Ovary (tissue), 7 donors: ENCODE measurements at regions not wholly inside any gene's neighbourhood (a gene's known extent, or its start where the extent isn't known, plus 50 kb on each side); places are given as distances from the start of the nearest gene placed in this dataset.

Experiments
- DNase-seq, 5 donors: peaks; one replicate each; pipeline ENCODE4 v3.0.0-alpha.2; 2019 to 2020
- H3K27ac ChIP-seq, 2 donors: fragments of 200-600 bp; one replicate each; pipeline versions ENCODE4 v1.5.1 to v1.8.0; 2019 to 2022
- H3K27me3 ChIP-seq: fragments of 200-600 bp; one replicate; pipeline ENCODE4 v1.8.0; 2022
- H3K36me3 ChIP-seq: fragments of 200-600 bp; sonication (generic); one replicate; pipeline ENCODE4 v1.5.1; 2019
- H3K4me1 ChIP-seq: one replicate; pipeline ENCODE4 v1.8.1; 2013; ENCODE audit warnings: mild to moderate bottlenecking, moderate library complexity; ENCODE audit not compliant: insufficient read depth
- H3K4me3 ChIP-seq: fragments of 200-600 bp; sonication (generic); one replicate; pipeline ENCODE4 v1.5.1; 2017
- H3K9me3 ChIP-seq, 2 donors: fragments of 200-600 bp in 1 of 2; sonication (generic) in 1 of 2; one replicate each; pipeline versions ENCODE4 v1.5.1 to v1.8.1; 2013 to 2019; ENCODE audit warnings: mild to moderate bottlenecking in 1 of 2, moderate library complexity in 1 of 2
- EP300 ChIP-seq: sonication (generic); formaldehyde crosslinking; IDR thresholded peaks from one replicate; pipeline ENCODE4 v1.6.1; 2017; ENCODE audit warnings: antibody characterized with exemption
- POLR2A ChIP-seq: fragments of 450-650 bp; IDR thresholded peaks from one replicate; pipeline ENCODE4 v1.6.1; 2017; ENCODE audit warnings: antibody characterized with exemption, mild to moderate bottlenecking, moderate library complexity
- WGBS, 3 donors: extraction: QIAGEN DNeasy Blood & Tissue Kit in 1 of 3; methylation state at CpG; one replicate each; pipeline versions ENCODE4 v1.1.5 to v1.1.7; 2013 to 2017; 5-methylcytosine and 5-hydroxymethylcytosine counted together
- intact Hi-C, 4 donors: fragments of 100-400 bp; cut with DNase I; formaldehyde crosslinking; loops; one replicate each; pipeline versions ENCODE4 v1.11.0 to v1.15.1; 2022 to 2023
- TF ChIP-seq, protein P1 (sequence below), 3 donors: fragments of 450-650 bp in 2 of 3; fragments of 200-600 bp in 1 of 3; IDR thresholded peaks; one replicate each; pipeline versions ENCODE4 v1.5.1 to v1.8.0; 2016 to 2022; ENCODE audit warnings: antibody characterized with exemption in 3 of 3, mild to moderate bottlenecking in 1 of 3
- donor health status: DM: no; HTN: no; CAD: no; lungs with moderate emphysema.
- donor health status: DM: no; HTN: no; CAD: no.
- donor health status: Bipolar disorder and iron deficiency.
- donor health status: DM: no; HTN: no; CAD: no.
- donor health status: DM: yes; HTN: yes; CAD: no.

DNA sequence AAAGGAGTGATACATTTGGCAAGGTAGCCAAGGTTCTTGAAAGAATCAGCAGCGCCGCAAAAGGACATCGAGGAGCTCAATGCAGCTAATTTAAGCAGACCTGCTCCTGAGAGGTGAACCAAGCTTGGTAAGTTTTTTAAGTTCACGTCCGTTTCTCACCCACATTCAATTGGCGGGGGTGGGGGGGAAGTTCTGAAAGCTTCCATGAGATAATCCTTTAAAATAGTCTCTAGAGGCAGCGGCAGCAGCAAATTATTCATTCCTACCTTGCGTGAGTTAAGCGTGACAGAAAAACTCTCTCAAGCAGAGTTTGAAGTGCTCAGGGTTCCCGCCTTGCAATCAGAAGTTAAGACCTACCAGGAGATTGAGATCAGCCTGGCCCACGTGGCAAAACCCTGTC lies 97.3 kb upstream of the NHSL1 start:
- no peaks in the 10 kb centered on the region for H3K27me3 ChIP-seq
- H3K27ac ChIP-seq, result no peak overlapping the region
- H3K4me1 ChIP-seq, result peaks cover 1% of the 10 kb centered on the region
- H3K36me3 ChIP-seq, result no peaks in the 10 kb centered on the region
- DNase-seq, result no peak
- H3K4me3 ChIP-seq, result no peak overlapping the region
- WGBS, 3 donors, result 89 to 90% (median 90%) methylated on average over 11 of the region's 11 CpGs
- TF ChIP-seq POLR2A, result no peak
- TF ChIP-seq, protein P1, sequence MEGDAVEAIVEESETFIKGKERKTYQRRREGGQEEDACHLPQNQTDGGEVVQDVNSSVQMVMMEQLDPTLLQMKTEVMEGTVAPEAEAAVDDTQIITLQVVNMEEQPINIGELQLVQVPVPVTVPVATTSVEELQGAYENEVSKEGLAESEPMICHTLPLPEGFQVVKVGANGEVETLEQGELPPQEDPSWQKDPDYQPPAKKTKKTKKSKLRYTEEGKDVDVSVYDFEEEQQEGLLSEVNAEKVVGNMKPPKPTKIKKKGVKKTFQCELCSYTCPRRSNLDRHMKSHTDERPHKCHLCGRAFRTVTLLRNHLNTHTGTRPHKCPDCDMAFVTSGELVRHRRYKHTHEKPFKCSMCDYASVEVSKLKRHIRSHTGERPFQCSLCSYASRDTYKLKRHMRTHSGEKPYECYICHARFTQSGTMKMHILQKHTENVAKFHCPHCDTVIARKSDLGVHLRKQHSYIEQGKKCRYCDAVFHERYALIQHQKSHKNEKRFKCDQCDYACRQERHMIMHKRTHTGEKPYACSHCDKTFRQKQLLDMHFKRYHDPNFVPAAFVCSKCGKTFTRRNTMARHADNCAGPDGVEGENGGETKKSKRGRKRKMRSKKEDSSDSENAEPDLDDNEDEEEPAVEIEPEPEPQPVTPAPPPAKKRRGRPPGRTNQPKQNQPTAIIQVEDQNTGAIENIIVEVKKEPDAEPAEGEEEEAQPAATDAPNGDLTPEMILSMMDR (IDR thresholded peaks at IDR 0.05), result no peak
- no peak for TF ChIP-seq EP300
- H3K9me3 ChIP-seq, result no peaks in the 10 kb centered on the region
- intact Hi-C loops, result loop anchor here in 2 of 4 donors (10.0 kb wide), 2 partner anchors 168 to 482 kb away; no protein-coding TSS in a partner anchor

DNA sequence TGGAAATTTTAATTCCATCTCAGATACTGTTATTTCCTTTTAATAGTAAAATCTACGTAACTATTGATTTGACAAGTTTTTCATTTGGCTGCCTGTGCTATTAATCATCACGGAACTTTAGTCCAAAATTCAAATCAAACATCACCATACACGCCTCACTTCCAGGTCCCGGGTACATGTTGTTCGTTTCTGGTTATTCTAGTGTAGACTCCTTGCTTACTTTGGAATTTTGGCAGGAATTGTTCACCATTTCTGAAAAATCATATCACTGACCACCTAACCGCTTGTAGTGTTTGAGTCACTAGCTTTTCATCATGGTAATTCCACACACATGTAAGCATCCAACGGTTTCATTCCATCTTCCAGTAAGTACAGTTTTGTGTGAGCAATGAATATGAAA lies 98.0 kb upstream of the NHSL1 start:
- Histone ChIP-seq H3K9me3 (no peaks in the 10 kb centered on the region), H3K4me3 (no peak overlapping the region), H3K27me3 (no peaks in the 10 kb centered on the region), H3K27ac (no peak overlapping the region), H3K4me1 (peaks cover 1% of the 10 kb centered on the region), H3K36me3 (no peaks in the 10 kb centered on the region)
- no peak for DNase-seq
- 88 to 91% (median 91%) methylated on average over 7 of the region's 7 CpGs for WGBS, 3 donors
- intact Hi-C loops, result loop anchor here in 2 of 4 donors (10.0 kb wide), 2 partner anchors 167 to 483 kb away; no protein-coding TSS in a partner anchor
- TF ChIP-seq, protein P1 (IDR thresholded peaks at IDR 0.05), result no peak
- no peak for TF ChIP-seq EP300
- TF ChIP-seq POLR2A, result no peak

GRCh38 chr6:138598562-138599173 lies 99.4 kb upstream of the NHSL1 start:
- no peak for DNase-seq
- H3K4me3 ChIP-seq, result no peak overlapping the region
- no peaks in the 10 kb centered on the region for H3K4me1 ChIP-seq
- 76 to 83% (median 82%) methylated on average over 3 of the region's 3 CpGs for WGBS, 3 donors
- H3K27me3 ChIP-seq, result no peaks in the 10 kb centered on the region
- no peak for TF ChIP-seq POLR2A
- TF ChIP-seq, protein P1 (IDR thresholded peaks at IDR 0.05), result no peak
- intact Hi-C loops, result loop anchor here in 2 of 4 donors (10.0 kb wide), 2 partner anchors 166 to 484 kb away; no protein-coding TSS in a partner anchor
- no peaks in the 10 kb centered on the region for H3K36me3 ChIP-seq
- H3K27ac ChIP-seq, result no peak overlapping the region
- no peaks in the 10 kb centered on the region for H3K9me3 ChIP-seq

DNA sequence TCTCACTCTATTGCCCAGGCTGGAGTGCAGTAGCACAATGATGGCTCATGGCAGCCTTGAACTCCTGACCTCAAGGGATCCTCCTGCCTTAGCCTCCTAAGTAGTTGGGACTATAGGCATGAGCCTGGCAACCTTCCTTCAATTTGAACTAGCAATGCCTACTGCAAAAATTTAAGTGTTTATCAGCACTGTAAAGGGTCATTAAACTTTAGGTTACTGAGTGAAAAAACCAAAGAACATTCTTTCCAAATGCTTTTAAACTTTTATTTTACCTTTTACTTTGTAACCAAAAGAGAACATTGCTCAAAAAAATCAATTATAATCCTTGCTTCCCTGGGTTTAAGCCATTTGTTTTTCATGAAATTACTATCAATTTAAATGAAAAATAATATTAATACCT lies 101.0 kb upstream of the NHSL1 start:
- Histone ChIP-seq H3K36me3 (no peaks in the 10 kb centered on the region), H3K9me3 (no peaks in the 10 kb centered on the region), H3K4me1 (no peaks in the 10 kb centered on the region), H3K27me3 (no peaks in the 10 kb centered on the region), H3K27ac (no peak overlapping the region), H3K4me3 (no peak overlapping the region)
- intact Hi-C loops, result no loop called here
- TF ChIP-seq, protein P1 (IDR thresholded peaks at IDR 0.05), result no peak
- TF ChIP-seq EP300 (no peak), POLR2A (no peak)
- DNase-seq, result no peak
